ENCODE measurements at regions not wholly inside any gene's neighbourhood (a gene's known extent, or its start where the extent isn't known, plus 50 kb on each side); places are given as distances from the start of the nearest gene placed in this dataset.

DNA sequence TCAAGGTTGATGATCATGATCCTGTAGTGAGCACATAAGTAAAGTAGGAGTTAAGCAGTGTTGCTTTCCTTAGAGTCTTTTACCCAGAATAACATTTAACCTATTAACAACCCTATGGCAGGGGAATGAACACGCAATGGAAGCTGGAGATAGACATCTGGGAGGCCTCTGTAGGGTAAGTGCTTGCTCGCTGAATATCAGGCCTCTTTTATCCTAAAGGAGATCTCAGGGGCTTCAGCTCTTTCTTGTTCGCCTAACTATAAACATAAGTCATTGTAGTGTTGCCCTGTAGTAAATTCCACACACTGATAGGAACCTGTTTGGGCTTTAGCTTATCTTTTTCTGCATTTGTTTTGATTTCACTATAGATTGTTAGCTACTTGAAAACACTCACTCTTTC lies 174.4 kb upstream of the TCF4 start:
- TF ChIP-seq, protein P1, sequence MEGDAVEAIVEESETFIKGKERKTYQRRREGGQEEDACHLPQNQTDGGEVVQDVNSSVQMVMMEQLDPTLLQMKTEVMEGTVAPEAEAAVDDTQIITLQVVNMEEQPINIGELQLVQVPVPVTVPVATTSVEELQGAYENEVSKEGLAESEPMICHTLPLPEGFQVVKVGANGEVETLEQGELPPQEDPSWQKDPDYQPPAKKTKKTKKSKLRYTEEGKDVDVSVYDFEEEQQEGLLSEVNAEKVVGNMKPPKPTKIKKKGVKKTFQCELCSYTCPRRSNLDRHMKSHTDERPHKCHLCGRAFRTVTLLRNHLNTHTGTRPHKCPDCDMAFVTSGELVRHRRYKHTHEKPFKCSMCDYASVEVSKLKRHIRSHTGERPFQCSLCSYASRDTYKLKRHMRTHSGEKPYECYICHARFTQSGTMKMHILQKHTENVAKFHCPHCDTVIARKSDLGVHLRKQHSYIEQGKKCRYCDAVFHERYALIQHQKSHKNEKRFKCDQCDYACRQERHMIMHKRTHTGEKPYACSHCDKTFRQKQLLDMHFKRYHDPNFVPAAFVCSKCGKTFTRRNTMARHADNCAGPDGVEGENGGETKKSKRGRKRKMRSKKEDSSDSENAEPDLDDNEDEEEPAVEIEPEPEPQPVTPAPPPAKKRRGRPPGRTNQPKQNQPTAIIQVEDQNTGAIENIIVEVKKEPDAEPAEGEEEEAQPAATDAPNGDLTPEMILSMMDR (IDR thresholded peaks at IDR 0.05): no peak
- no peak for TF ChIP-seq POLR2A (IDR thresholded peaks at IDR 0.05)
